ENCODE measurements at regions not wholly inside any gene's neighbourhood (a gene's known extent, or its start where the extent isn't known, plus 50 kb on each side); places are given as distances from the start of the nearest gene placed in this dataset.
"Not testable (repeated sequence)": the region's sequence is repeated elsewhere in the genome, so short reads cannot be mapped to it uniquely, and the experiment has no call there.

DNA sequence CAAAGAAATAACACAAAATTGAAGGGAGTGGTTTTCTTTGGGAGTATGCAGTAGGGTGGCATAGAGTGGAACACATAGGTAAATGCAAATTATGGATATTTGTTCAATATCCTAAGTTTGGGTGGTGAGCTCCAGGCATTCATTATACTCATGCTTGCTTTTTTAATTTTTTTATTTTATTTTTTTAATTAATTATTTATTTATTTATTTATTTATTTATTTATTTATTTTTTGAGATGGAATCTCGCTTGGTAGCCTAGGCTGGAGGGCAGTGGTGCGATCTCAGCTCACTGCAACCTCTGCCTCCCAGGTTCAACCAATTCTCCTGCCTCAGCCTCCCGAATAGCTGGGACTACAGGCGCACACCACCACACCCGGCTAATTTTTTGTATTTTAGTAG, 355.5 kb upstream of the PLD5 start:
- H3K4me3 ChIP-seq (replicated peaks in 1 of 3; ENCODE audit: insufficient read depth in 1 of 3, low read depth in 2 of 3, low read length in 3 of 3); in situ Hi-C loops (cut with HindIII; ENCODE audit: extremely low pct_ligation_motif_present, low pct_unique_long_range_greater_than_20kb); H3K27ac ChIP-seq (ENCODE audit: extremely low read length, insufficient read depth, low read length); H3K4me2 ChIP-seq (ENCODE audit: low read depth, low read length); H2AFZ ChIP-seq (ENCODE audit: low read length); H3K79me2 ChIP-seq (ENCODE audit: insufficient read depth, low read length); intact Hi-C loops (cut with micrococcal nuclease; ENCODE audit: unreplicated experiment); H3K4me1 ChIP-seq (ENCODE audit: insufficient read depth, low read length); H4K20me1 ChIP-seq (ENCODE audit: insufficient read depth, low read length); POLR2A ChIA-PET; H3K9me3 ChIP-seq (ENCODE audit: low read length); H3K9ac ChIP-seq (ENCODE audit: insufficient read depth, low read depth, low read length); H3K36me3 ChIP-seq (replicated peaks in 1 of 2; ENCODE audit: control insufficient read depth in 1 of 2, insufficient read depth in 2 of 2, low read length in 2 of 2); CTCF ChIA-PET (ENCODE audit: low intra/inter-chr PET ratio, low total read pairs); DNase-seq (ENCODE audit: low spot score); ATAC-seq; H3K27me3 ChIP-seq (ENCODE audit: control insufficient read depth in 1 of 2, insufficient read depth in 2 of 2, low read length in 2 of 2); FAIRE-seq; BruUV-seq (replicated peaks): not testable (repeated sequence)
- WGBS (ENCODE audit: low lambda C conversion rate) = 50% methylated on average over 5 of the region's 5 CpGs

DNA sequence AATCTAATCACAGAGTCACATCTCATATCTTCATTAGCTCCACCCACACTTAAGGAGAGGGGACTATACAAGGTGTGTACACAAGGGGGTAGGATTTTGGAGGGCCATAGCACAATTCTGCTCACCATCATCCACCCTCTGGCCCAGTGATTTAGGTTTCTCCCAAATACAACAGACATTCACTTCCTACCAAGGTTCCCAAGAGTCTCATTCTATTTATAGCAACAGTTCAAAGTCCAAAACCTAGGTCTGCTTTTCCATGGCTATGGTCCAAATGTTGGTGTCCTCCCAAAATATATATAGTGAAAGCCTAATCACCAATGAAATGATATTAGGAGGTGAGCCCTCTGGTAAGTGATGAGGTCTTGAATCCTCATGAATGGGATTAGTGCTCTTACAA, 353.2 kb upstream of the PLD5 start:
- intact Hi-C loops (cut with micrococcal nuclease; ENCODE audit: unreplicated experiment) (no loop called here), in situ Hi-C loops (cut with HindIII; ENCODE audit: extremely low pct_ligation_motif_present, low pct_unique_long_range_greater_than_20kb) (no loop called here)
- no peak for DNase-seq (ENCODE audit: low spot score)
- Histone ChIP-seq H3K27me3 (ENCODE audit: control insufficient read depth in 1 of 2, insufficient read depth in 2 of 2, low read length in 2 of 2) (no peaks in the 10 kb centered on the region), H4K20me1 (ENCODE audit: insufficient read depth, low read length) (no peaks in the 10 kb centered on the region), H3K4me2 (ENCODE audit: low read depth, low read length) (no peak overlapping the region), H3K36me3 (replicated peaks in 1 of 2; ENCODE audit: control insufficient read depth in 1 of 2, insufficient read depth in 2 of 2, low read length in 2 of 2) (no peaks in the 10 kb centered on the region), H3K27ac (ENCODE audit: extremely low read length, insufficient read depth, low read length) (no peak overlapping the region), H3K9ac (ENCODE audit: insufficient read depth, low read depth, low read length) (no peak overlapping the region), H3K4me3 (replicated peaks in 1 of 3; ENCODE audit: insufficient read depth in 1 of 3, low read depth in 2 of 3, low read length in 3 of 3) (no peak overlapping the region), H2AFZ (ENCODE audit: low read length) (no peak overlapping the region), H3K79me2 (ENCODE audit: insufficient read depth, low read length) (no peaks in the 10 kb centered on the region), H3K4me1 (ENCODE audit: insufficient read depth, low read length) (no peaks in the 10 kb centered on the region), H3K9me3 (ENCODE audit: low read length) (no peaks in the 10 kb centered on the region)
- ChIA-PET POLR2A (no interaction called here), CTCF (ENCODE audit: low intra/inter-chr PET ratio, low total read pairs) (no interaction called here)
- ATAC-seq = no peak
- TF ChIP-seq GATA4 (IDR thresholded peaks at IDR 0.05; ENCODE audit: borderline replicate concordance, low read depth) = no peak
- TF ChIP-seq KAT2B (IDR thresholded peaks at IDR 0.05; ENCODE audit: borderline replicate concordance, low read depth, low read length) = no peak
- TF ChIP-seq ZNF619 (CRISPR knock-in tag; IDR thresholded peaks at IDR 0.05) = no peak
- TF ChIP-seq, protein P1, sequence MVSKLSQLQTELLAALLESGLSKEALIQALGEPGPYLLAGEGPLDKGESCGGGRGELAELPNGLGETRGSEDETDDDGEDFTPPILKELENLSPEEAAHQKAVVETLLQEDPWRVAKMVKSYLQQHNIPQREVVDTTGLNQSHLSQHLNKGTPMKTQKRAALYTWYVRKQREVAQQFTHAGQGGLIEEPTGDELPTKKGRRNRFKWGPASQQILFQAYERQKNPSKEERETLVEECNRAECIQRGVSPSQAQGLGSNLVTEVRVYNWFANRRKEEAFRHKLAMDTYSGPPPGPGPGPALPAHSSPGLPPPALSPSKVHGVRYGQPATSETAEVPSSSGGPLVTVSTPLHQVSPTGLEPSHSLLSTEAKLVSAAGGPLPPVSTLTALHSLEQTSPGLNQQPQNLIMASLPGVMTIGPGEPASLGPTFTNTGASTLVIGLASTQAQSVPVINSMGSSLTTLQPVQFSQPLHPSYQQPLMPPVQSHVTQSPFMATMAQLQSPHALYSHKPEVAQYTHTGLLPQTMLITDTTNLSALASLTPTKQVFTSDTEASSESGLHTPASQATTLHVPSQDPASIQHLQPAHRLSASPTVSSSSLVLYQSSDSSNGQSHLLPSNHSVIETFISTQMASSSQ (IDR thresholded peaks at IDR 0.05; ENCODE audit: low read depth) = no peak
- TF ChIP-seq, protein P1 (CRISPR knock-in tag; IDR thresholded peaks at IDR 0.05; ENCODE audit: borderline replicate concordance) = no peak
- TF ChIP-seq BHLHE40 (IDR thresholded peaks at IDR 0.05; ENCODE audit: low read length) = no peak
- TF ChIP-seq FOSL1 (CRISPR knock-in tag; IDR thresholded peaks at IDR 0.05; ENCODE audit: borderline replicate concordance) = no peak
- TF ChIP-seq NAIF1 (CRISPR knock-in tag; IDR thresholded peaks at IDR 0.05; ENCODE audit: borderline replicate concordance) = no peak
- TF ChIP-seq MAZ (IDR thresholded peaks at IDR 0.05; ENCODE audit: borderline replicate concordance, low read depth, low read length) = no peak
- TF ChIP-seq MAZ (CRISPR knock-in tag; IDR thresholded peaks at IDR 0.05; ENCODE audit: low read depth) = no peak
- TF ChIP-seq JUND (CRISPR knock-in tag; IDR thresholded peaks at IDR 0.05) = no peak
- no peak for TF ChIP-seq GPN1 (CRISPR knock-in tag; IDR thresholded peaks at IDR 0.05; ENCODE audit: borderline replicate concordance)
- FAIRE-seq = no peak
- BruUV-seq (replicated peaks) = no TSS peak
